GM12873 (cell line): ENCODE measurements at regions not wholly inside any gene's neighbourhood (a gene's known extent, or its start where the extent isn't known, plus 50 kb on each side); places are given as distances from the start of the nearest gene placed in this dataset.

ENCODE experiments used
- CTCF ChIP-seq: IDR thresholded peaks from 2 replicates; pipeline ENCODE4 v1.5.1; 2012; ENCODE audit warnings: low read depth, mild to moderate bottlenecking, moderate library complexity, low read length, control low read depth; ENCODE audit not compliant: insufficient read depth; ENCODE audit errors: missing control alignments

GRCh38 chr3:14286887-14287500 lies 108.4 kb downstream of the LSM3 start:
- TF ChIP-seq CTCF: no peak

GRCh38 chr3:14288177-14288788 lies 109.7 kb downstream of the LSM3 start:
- no peak for TF ChIP-seq CTCF

GRCh38 chr3:14288833-14289451 lies 110.3 kb downstream of the LSM3 start:
- no peak for TF ChIP-seq CTCF

GRCh38 chr3:14289590-14290461 lies 111.2 kb downstream of the LSM3 start:
- no peak for TF ChIP-seq CTCF

- TF ChIP-seq CTCF: no peak
These were observed 111.6 kb upstream of the SLC6A6 start for GRCh38 chr3:14290631-14291385.

- TF ChIP-seq CTCF: no peak
These were observed 107.4 kb upstream of the SLC6A6 start for GRCh38 chr3:14295037-14295436.
